ENCODE measurements at regions not wholly inside any gene's neighbourhood (a gene's known extent, or its start where the extent isn't known, plus 50 kb on each side); places are given as distances from the start of the nearest gene placed in this dataset.
"Not testable (repeated sequence)": the region's sequence is repeated elsewhere in the genome, so short reads cannot be mapped to it uniquely, and the experiment has no call there.

- no peak for DNase-seq (ENCODE audit: low read depth)
Measured at GRCh38 chr1:188723332-188724020, 1754.2 kb downstream of the BRINP3 start.

DNA sequence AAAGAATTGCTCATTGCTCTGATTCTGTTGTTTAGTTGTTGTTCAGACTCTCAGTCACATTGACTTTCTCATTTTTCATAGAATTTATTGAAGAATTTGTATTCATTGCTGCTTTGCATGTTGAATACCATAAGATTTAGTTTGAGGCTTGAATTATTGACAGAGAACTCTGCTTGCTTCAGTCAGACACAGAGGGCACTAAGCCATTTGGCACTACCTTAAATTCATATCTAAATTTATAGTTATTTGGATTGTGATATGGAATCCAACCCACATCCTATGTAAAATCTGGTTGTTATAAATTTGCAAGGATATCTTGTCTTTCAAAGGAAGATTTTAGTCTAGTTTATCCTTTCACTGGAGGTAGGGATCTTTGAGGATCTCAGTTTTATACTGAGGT, 1748.6 kb downstream of the BRINP3 start:
- no peak for DNase-seq (ENCODE audit: low read depth)

GRCh38 chr1:188735567-188735966, 1742.1 kb downstream of the BRINP3 start:
- DNase-seq (ENCODE audit: low read depth), result peak; percentile 2

DNA sequence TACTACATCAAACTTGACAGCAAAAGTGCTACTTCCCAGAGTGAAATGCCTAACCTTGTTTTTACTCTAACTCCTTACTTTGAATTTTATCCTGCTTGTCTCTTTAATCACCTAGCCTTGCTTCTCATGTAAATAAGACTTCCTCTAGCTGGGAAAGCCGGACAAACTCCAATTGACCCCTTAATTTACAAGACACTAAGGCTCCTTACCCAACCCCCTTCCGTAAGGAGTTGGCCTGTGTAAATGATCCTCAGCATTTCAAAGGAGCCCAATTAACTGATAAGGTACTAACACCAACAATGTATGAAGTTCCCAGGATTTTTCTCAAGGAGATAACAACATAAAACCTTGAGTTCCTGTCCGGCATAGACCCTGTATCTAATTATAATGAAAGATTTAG, 1728.4 kb downstream of the BRINP3 start:
- DNase-seq (ENCODE audit: low read depth), result not testable (repeated sequence)

DNA sequence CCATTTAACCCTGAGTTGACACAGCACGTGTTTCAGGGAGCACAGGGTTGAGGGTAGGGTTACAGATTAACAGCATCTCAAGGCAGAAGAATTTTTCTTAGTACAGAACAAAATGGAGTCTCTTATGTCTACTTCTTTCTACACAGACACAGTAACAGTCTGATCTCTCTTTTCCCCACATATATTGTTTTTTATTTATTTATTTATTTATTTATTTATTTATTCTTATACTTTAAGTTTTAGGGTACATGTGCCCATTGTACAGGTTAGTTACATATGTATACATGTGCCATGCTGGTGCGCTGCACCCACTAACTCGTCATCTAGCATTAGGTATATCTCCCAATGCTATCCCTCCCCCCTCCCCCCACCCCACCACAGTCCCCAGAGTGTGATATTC, 1725.6 kb downstream of the BRINP3 start:
- DNase-seq (ENCODE audit: low read depth), result not testable (repeated sequence)

DNA sequence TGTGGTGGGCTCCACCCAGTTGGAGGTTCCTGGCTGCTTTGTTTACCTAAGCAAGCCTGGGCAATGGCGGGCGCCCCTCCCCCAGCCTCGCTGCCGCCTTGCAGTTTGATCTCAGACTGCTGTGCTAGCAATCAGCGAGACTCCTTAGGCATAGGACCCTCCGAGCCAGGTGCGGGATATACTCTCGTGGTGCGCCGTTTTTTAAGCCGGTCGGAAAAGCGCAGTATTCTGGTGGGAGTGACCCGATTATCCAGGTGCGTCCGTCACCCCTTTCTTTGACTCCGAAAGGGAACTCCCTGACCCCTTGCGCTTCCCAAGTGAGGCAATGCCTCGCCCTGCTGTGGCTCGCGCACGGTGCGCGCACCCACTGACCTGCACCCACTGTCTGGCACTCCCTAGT, 1719.9 kb downstream of the BRINP3 start:
- not testable (repeated sequence) for DNase-seq (ENCODE audit: low read depth)

GRCh38 chr1:188761226-188761625, 1716.4 kb downstream of the BRINP3 start:
- no peak for DNase-seq (ENCODE audit: low read depth)

DNA sequence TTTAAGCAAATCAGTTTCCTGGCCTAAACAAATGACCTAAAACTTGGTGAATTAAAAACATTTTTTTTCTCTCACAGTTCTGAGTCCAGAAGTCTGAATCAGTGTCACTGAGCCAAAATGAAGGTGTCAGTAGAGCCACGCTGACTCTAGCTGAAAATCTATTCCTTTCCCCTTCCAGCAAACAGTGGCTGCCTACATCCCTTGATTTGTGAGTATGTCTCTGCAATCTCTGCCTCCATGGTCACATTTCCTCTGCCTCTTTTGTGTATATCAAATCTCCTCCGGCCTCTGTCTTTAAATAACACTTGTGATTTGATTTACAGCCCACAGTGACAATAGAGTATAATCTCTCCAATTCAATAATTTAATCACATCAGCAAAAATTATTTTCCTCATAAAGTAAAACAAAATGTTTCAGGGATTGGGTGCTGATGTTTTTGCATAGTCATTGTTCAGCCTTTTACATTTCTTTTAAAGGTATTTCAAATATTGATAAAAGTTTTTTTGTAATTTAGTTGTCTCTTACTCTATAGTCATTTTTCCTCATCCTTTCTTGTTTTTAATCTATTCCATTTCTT, 1715.4 kb downstream of the BRINP3 start:
- no peak for DNase-seq (ENCODE audit: low read depth)

DNA sequence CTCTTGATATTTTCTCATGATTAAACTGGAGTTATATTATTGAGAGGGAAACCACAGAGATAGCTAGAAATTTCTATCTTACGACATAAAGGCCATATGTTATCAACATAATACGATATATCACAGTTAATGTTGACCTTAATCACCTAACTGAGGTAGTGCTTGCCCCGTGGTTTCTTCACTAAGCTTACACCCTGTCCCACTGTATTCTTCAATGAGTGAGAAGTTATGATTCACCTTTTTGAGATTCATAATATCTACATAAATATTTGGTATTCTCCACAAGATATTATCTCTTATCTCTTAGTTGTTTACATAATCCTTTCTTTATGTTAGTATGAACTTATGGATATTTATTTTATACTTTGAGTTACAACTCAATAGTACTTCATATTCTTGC, 1714.1 kb downstream of the BRINP3 start:
- no peak for DNase-seq (ENCODE audit: low read depth)

- DNase-seq (ENCODE audit: low read depth), result no peak
Measured at GRCh38 chr1:188769181-188769580, 1708.5 kb downstream of the BRINP3 start.

- no peak for DNase-seq (ENCODE audit: low read depth)
Measured at GRCh38 chr1:188769936-188770335, 1707.7 kb downstream of the BRINP3 start.

DNA sequence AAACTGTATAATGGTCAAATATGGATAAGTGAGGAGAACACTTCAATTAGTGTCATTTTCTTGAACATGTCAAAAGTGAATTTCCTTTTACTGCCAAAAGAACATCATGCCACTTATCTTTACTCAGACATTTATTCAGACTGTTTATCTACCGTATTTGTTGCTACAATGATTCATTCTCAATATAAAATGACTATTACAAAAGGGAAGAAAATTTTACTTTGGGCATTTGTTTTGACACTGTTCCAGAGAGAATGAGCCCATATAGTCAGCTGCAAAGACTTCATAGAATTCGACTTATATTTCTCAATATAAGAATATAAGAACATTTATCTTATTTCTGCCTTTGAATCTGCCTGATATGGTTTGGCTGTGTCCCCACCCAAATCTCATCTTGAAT, 1699.1 kb downstream of the BRINP3 start:
- DNase-seq (ENCODE audit: low read depth), result no peak

DNA sequence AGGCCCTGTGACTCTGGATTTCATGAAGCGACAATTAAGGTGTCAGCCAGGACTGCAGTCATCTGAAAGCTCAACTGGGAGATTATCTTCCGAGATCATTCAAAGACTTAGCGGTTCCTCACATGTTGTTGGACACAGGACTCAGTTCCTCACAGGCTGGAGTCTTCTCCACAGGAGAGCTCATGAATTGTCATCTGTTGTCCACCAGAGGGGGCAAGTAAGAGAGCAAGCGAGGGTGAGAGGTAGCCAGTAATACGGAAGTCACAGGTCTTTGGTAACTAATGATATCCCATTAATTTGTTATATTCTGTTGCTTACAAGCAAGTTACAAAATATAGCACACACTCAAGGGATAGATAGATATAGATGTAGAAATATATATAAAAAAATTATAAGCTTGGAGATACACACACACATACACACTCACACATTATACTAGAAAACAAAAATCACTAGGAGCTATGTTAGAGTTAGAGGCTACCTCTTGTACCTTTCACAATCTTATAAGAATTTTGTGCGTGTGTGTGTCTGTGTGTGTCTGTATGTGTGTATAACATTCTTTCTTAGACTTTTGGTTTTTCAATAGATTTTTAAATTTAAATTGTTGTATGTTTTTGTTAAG, 1695.3 kb downstream of the BRINP3 start:
- DNase-seq (ENCODE audit: low read depth), result peak; percentile 19

- no peak for DNase-seq (ENCODE audit: low read depth)
Measured at GRCh38 chr1:188794969-188795368, 1682.7 kb downstream of the BRINP3 start.

GRCh38 chr1:188812153-188812552, 1665.5 kb downstream of the BRINP3 start:
- not testable (repeated sequence) for DNase-seq (ENCODE audit: low read depth)

DNA sequence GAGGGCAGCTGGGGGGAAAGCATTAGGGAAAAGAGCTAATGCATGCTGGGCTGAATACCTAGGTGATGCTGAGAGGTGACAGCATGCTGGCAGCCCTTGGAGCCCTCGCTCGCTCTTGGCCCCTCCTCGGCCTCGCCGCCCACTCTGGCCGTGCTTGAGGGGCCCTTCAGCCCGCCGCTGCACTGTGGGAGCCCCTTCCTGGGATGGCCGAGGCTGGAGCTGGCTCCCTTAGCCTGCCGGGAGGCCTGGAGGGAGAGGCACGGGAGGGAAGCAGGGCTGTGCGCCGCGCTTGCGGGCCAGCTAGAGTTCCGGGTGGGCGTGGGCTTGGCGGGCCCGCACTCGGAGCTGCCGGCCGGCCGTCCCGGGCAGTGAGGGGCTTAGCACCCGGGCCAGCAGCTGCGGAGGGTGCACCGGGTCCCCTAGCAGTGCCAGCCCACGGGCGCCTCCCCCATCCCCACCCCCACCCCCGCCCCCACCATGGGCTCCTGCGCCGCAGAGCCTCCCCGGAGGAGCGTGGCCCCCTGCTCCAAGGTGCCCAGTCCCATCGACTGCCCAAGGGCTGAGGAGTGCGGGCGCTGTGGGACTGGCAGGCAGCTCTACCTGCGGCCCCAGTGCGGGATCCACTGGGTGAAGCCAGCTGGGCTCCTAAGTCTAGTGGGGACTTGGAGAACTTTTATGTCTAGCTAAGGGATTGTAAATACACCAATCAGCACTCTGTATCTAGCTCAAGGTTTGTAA, 1664.7 kb downstream of the BRINP3 start:
- DNase-seq (ENCODE audit: low read depth), result not testable (repeated sequence)

- DNase-seq (ENCODE audit: low read depth), result no peak
Measured at GRCh38 chr1:188817814-188818213, 1659.8 kb downstream of the BRINP3 start.

GRCh38 chr1:188822248-188822647, 1655.4 kb downstream of the BRINP3 start:
- DNase-seq (ENCODE audit: low read depth), result no peak

DNA sequence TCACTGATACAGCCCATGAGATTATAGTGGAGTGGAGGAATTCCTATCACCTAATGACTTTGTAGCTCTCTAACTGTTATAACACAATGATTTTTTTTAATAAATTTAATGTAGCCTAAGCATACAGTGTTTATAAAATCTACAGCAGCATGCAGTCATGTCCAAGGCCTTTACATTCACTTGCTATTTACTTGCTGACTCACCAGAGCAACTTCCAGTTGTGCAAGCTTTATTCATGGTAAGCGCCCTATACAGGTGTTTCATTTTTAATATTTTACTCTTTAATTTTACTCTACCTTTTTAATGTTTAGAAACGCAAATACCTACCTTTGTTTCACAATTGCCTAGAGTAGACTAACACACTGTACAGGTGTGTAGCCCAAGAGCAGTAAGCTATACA, 1652.2 kb downstream of the BRINP3 start:
- DNase-seq (ENCODE audit: low read depth), result no peak

DNA sequence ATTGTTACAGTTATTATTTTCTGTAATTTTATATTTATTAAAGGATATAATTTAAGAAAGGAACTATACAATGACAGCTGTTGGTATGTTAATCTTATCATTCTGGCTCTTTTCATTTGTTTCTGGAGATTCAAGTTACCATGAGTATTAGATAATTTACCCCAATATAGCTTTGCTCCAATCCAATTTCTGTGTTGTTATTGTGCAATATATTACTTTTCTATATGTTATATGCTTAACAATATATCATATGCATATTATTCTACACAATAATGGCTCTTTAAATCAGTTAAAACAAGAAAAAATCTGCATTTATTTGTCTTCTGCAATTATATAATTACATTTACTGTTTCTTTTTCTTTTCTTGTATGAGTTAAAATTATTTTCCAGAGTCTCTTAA, 1650.9 kb downstream of the BRINP3 start:
- no peak for DNase-seq (ENCODE audit: low read depth)

GRCh38 chr1:188827400-188827799, 1650.3 kb downstream of the BRINP3 start:
- DNase-seq (ENCODE audit: low read depth), result no peak

GRCh38 chr1:188841111-188841696, 1636.5 kb downstream of the BRINP3 start:
- DNase-seq (ENCODE audit: low read depth), result not testable (repeated sequence)

Data from RPMI7951 (cell line).